HCT116 (cell line): ENCODE measurements at regions not wholly inside any gene's neighbourhood (a gene's known extent, or its start where the extent isn't known, plus 50 kb on each side); places are given as distances from the start of the nearest gene placed in this dataset.

Source experiments
- ATAC-seq: fragments of 200-7000 bp; cut with Tn5 transposase; 2 replicates; pipeline ENCODE4 v1.9.1; 2020; ENCODE audit warnings: mild to moderate bottlenecking, moderate library complexity
- BruUV-seq: library from RNA; stranded (reverse); fragments of 400-500 nt; replicated peaks from 2 replicates; lab custom pipeline; 2021; lab: Mats Ljungman, UMichigan
- CTCF ChIA-PET: fragments of 300-600 bp; sonication (Branson Sonifier 250); formaldehyde crosslinking; loops from one replicate; lab custom pipeline; 2021; ENCODE audit warnings: antibody characterized with exemption; lab: Charles Lee
- POLR2A ChIA-PET: fragments of 300-600, 350-600 bp; sonication (Branson Sonifier 250); formaldehyde crosslinking; loops from one replicate; lab custom pipeline; 2021; ENCODE audit warnings: antibody characterized with exemption; lab: Charles Lee
- RAD21 ChIA-PET, 2 experiments: fragments of 300-600 bp; sonication (Branson Sonifier 250); formaldehyde crosslinking; loops; one replicate each; lab custom pipeline; 2023; ENCODE audit warnings: low total read pairs in 2 of 2; ENCODE audit not compliant: uncharacterized antibody in 2 of 2, unreplicated experiment in 2 of 2, low non-redundant PET in 1 of 2; lab: Charles Lee
- DNase-seq: peaks from one replicate; pipeline ENCODE4 v3.0.0-alpha.2; 2010; ENCODE audit warnings: low read depth, low spot score
- H2AFZ ChIP-seq: fragments of 200-600 bp; shearing (Covaris generic), sonication (generic); 2 replicates; pipeline ENCODE4 v1.6.1; 2017; ENCODE audit warnings: low read depth, mixed run types, mixed read lengths, antibody characterized with exemption, low read length; ENCODE audit not compliant: poor library complexity, severe bottlenecking
- H3K27ac ChIP-seq: 2 replicates; pipeline ENCODE4 v1.5.1; 2012; ENCODE audit warnings: low read depth, low read length
- H3K27me3 ChIP-seq: fragments of 200-600 bp; sonication (generic); 2 replicates; pipeline ENCODE4 v1.6.1; 2016; ENCODE audit warnings: mixed run types, low read length, mixed read lengths; ENCODE audit not compliant: insufficient read depth
- H3K36me3 ChIP-seq, 2 experiments: fragments of 200-500 bp in 1 of 2; fragments of 200-600 bp in 1 of 2; sonication (Bioruptor generic) in 1 of 2; sonication (generic) in 1 of 2; 2 replicates each; pipeline versions ENCODE4 v1.5.1 to v1.6.1; 2014 to 2016; ENCODE audit warnings: low read length in 2 of 2, inconsistent platforms in 1 of 2, mixed read lengths in 1 of 2, mixed run types in 1 of 2; ENCODE audit not compliant: insufficient read depth in 2 of 2, control insufficient read depth in 1 of 2
- H3K4me1 ChIP-seq, 2 experiments: fragments of 200-600 bp in 1 of 2; sonication (generic) in 1 of 2; 2 replicates each; pipeline versions ENCODE4 v1.5.1 to v1.6.1; 2012 to 2017; ENCODE audit warnings: low read length in 2 of 2, inconsistent platforms in 1 of 2, mild to moderate bottlenecking in 1 of 2, mixed read lengths in 1 of 2, mixed run types in 1 of 2, moderate library complexity in 1 of 2; ENCODE audit not compliant: insufficient read depth in 2 of 2, control insufficient read depth in 1 of 2
- H3K4me2 ChIP-seq: fragments of 200-600 bp; sonication (generic); 2 replicates; pipeline ENCODE4 v1.6.1; 2017; ENCODE audit warnings: mixed run types, low read length, mixed read lengths
- H3K4me3 ChIP-seq, 2 experiments: fragments of 200-600 bp in 1 of 2; sonication (generic) in 1 of 2; replicated peaks in 1 of 2; 2 replicates each; pipeline ENCODE4 v1.5.1; 2011 to 2016; ENCODE audit warnings: low read length in 2 of 2, control low read depth in 1 of 2, low read depth in 1 of 2, mild to moderate bottlenecking in 1 of 2, mixed read lengths in 1 of 2, mixed run types in 1 of 2
- H3K79me2 ChIP-seq: fragments of 200-600 bp; sonication (generic); 2 replicates; pipeline ENCODE4 v1.6.1; 2017; ENCODE audit warnings: mild to moderate bottlenecking, mixed run types, low read length, moderate library complexity, mixed read lengths; ENCODE audit not compliant: insufficient read depth
- H3K9ac ChIP-seq: fragments of 200-600 bp; sonication (generic); 2 replicates; pipeline ENCODE4 v1.6.1; 2016; ENCODE audit warnings: low read length, mixed read lengths
- H3K9me2 ChIP-seq: fragments of 200-600 bp; sonication (generic), shearing (Covaris generic); 2 replicates; pipeline ENCODE4 v1.6.1; 2017; ENCODE audit warnings: mixed run types, mild to moderate bottlenecking, moderate library complexity; ENCODE audit not compliant: insufficient read depth
- H3K9me3 ChIP-seq, 2 experiments: fragments of 200-500 bp in 1 of 2; fragments of 200-600 bp in 1 of 2; sonication (Bioruptor generic) in 1 of 2; sonication (generic) in 1 of 2; 2 replicates each; pipeline ENCODE4 v1.6.1; 2014 to 2017; ENCODE audit warnings: low read length in 2 of 2, mixed read lengths in 2 of 2, inconsistent platforms in 1 of 2, low read depth in 1 of 2, mild to moderate bottlenecking in 1 of 2, mixed run types in 1 of 2, moderate library complexity in 1 of 2; ENCODE audit not compliant: control insufficient read depth in 1 of 2, insufficient read depth in 1 of 2
- H4K20me1 ChIP-seq: fragments of 200-600 bp; sonication (generic), shearing (Covaris generic); 2 replicates; pipeline ENCODE4 v1.6.1; 2017; ENCODE audit warnings: mixed run types, mild to moderate bottlenecking, moderate library complexity; ENCODE audit not compliant: insufficient read depth
- CBX3 ChIP-seq: IDR thresholded peaks from 2 replicates; pipeline ENCODE4 v1.6.1; 2012; ENCODE audit warnings: low read depth
- CEBPB ChIP-seq: IDR thresholded peaks from 2 replicates; pipeline ENCODE4 v1.6.1; 2012; ENCODE audit warnings: low read depth
- EGR1 ChIP-seq: IDR thresholded peaks from 2 replicates; pipeline ENCODE4 v1.6.1; 2012; ENCODE audit warnings: low read depth
- ELF1 ChIP-seq: IDR thresholded peaks from 2 replicates; pipeline ENCODE4 v1.6.1; 2012; ENCODE audit warnings: low read depth, borderline replicate concordance
- EZH2 ChIP-seq: fragments of 200-600 bp; sonication (generic); IDR thresholded peaks from 2 replicates; pipeline ENCODE4 v1.6.1; 2017; ENCODE audit warnings: antibody characterized with exemption, mixed run types
- EZH2phosphoT487 ChIP-seq: fragments of 200-600 bp; IDR thresholded peaks from 2 replicates; pipeline ENCODE4 v1.6.1; 2018; ENCODE audit warnings: antibody characterized with exemption, borderline replicate concordance
- JUND ChIP-seq: IDR thresholded peaks from 2 replicates; pipeline ENCODE4 v1.6.1; 2012
- POLR2A ChIP-seq: IDR thresholded peaks from 2 replicates; pipeline ENCODE4 v1.7.0; 2011; ENCODE audit warnings: borderline replicate concordance; ENCODE audit not compliant: insufficient read depth, insufficient read length; ENCODE audit errors: extremely low read depth
- POLR2AphosphoS5 ChIP-seq: IDR thresholded peaks from 2 replicates; pipeline ENCODE4 v1.6.1; 2011; ENCODE audit warnings: mild to moderate bottlenecking, low read depth, low read length, moderate library complexity
- RAD21 ChIP-seq: IDR thresholded peaks from 2 replicates; pipeline ENCODE4 v1.6.1; 2012; ENCODE audit warnings: low read depth, mild to moderate bottlenecking
- SRF ChIP-seq: IDR thresholded peaks from 2 replicates; pipeline ENCODE4 v1.6.1; 2012; ENCODE audit warnings: low read depth
- TCF7L2 ChIP-seq: IDR thresholded peaks from 2 replicates; pipeline ENCODE4 v1.7.0; 2011; ENCODE audit warnings: borderline replicate concordance, inconsistent platforms; ENCODE audit not compliant: insufficient read depth, insufficient read length; ENCODE audit errors: extremely low read depth
- YY1 ChIP-seq: IDR thresholded peaks from 2 replicates; pipeline ENCODE4 v1.6.1; 2011; ENCODE audit warnings: low read length, low read depth, moderate library complexity, mild to moderate bottlenecking; ENCODE audit not compliant: insufficient replicate concordance; ENCODE audit errors: extremely low read depth
- ZNF274 ChIP-seq: fragments of 200-500 bp; sonication (Bioruptor generic); IDR thresholded peaks from 2 replicates; pipeline ENCODE4 v1.6.1; 2014; ENCODE audit warnings: mild to moderate bottlenecking, low read depth, low read length, inconsistent platforms
- intact Hi-C: fragments of 100-400 bp; cut with micrococcal nuclease; formaldehyde crosslinking; loops from 2 replicates; pipeline ENCODE4 v1.10.0; 2022
- TF ChIP-seq, protein P1 (sequence below): IDR thresholded peaks from 2 replicates; pipeline ENCODE4 v1.6.1; 2012; ENCODE audit warnings: low read depth
- TF ChIP-seq, protein P2 (sequence below): IDR thresholded peaks from 2 replicates; pipeline ENCODE4 v1.6.1; 2011; ENCODE audit warnings: mild to moderate bottlenecking, low read length, moderate library complexity; ENCODE audit not compliant: insufficient replicate concordance; ENCODE audit errors: extremely low read depth
- TF ChIP-seq, protein P3 (sequence below), 3 experiments: fragments of 200-600 bp in 1 of 3; sonication (generic) in 1 of 3; IDR thresholded peaks in 2 of 3; conservative IDR thresholded peaks in 1 of 3; 2 replicates each; pipeline ENCODE4 v1.5.1; 2012 to 2017; ENCODE audit warnings: low read depth in 2 of 3, low read length in 2 of 3, antibody characterized with exemption in 1 of 3, borderline replicate concordance in 1 of 3, control low read depth in 1 of 3, mild to moderate bottlenecking in 1 of 3, mixed read lengths in 1 of 3, mixed run types in 1 of 3, moderate library complexity in 1 of 3; ENCODE audit not compliant: insufficient read depth in 1 of 3
- TF ChIP-seq, protein P4 (sequence below): IDR thresholded peaks from 2 replicates; pipeline ENCODE4 v1.6.1; 2012
- TF ChIP-seq, protein P5 (sequence below): IDR thresholded peaks from 2 replicates; pipeline ENCODE4 v1.6.1; 2012

DNA sequence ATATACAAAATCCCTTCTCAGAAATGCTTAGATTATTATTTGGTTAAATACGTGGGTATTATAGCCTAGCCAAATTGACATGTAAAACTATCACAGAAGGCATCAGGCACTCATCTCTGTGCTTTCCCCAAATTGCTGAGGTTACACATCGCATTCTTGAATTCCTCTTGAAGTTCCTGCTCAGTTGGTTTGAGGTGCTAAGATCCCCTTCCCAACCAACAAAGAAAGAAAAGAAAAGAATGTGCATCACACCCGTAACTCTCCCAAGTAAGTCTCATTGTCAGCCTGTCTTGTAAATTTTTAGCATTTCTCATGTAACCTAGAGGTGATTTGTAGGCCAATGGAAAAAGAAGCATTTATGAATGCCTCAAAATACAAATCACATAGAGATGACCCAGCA lies 539.2 kb upstream of the PRMT6 start:
- Histone ChIP-seq H3K9me2 (no peaks in the 10 kb centered on the region), H3K27me3 (no peaks in the 10 kb centered on the region), H2AFZ (no peak overlapping the region), H3K9me3 (peaks cover 3 to 11% of the 10 kb centered on the region in 2 experiments; a peak in 3 of 4 replicates), H3K79me2 (no peaks in the 10 kb centered on the region), H3K36me3 (no peaks in the 10 kb centered on the region), H4K20me1 (no peaks in the 10 kb centered on the region), H3K4me1 (no peaks in the 10 kb centered on the region), H3K4me2 (no peak overlapping the region), H3K4me3 (no peak overlapping the region), H3K9ac (no peak overlapping the region), H3K27ac (no peak overlapping the region)
- CTCF ChIA-PET = no interaction called here
- TF ChIP-seq POLR2A = no peak
- no peak for TF ChIP-seq ZNF274
- TF ChIP-seq, protein P1, sequence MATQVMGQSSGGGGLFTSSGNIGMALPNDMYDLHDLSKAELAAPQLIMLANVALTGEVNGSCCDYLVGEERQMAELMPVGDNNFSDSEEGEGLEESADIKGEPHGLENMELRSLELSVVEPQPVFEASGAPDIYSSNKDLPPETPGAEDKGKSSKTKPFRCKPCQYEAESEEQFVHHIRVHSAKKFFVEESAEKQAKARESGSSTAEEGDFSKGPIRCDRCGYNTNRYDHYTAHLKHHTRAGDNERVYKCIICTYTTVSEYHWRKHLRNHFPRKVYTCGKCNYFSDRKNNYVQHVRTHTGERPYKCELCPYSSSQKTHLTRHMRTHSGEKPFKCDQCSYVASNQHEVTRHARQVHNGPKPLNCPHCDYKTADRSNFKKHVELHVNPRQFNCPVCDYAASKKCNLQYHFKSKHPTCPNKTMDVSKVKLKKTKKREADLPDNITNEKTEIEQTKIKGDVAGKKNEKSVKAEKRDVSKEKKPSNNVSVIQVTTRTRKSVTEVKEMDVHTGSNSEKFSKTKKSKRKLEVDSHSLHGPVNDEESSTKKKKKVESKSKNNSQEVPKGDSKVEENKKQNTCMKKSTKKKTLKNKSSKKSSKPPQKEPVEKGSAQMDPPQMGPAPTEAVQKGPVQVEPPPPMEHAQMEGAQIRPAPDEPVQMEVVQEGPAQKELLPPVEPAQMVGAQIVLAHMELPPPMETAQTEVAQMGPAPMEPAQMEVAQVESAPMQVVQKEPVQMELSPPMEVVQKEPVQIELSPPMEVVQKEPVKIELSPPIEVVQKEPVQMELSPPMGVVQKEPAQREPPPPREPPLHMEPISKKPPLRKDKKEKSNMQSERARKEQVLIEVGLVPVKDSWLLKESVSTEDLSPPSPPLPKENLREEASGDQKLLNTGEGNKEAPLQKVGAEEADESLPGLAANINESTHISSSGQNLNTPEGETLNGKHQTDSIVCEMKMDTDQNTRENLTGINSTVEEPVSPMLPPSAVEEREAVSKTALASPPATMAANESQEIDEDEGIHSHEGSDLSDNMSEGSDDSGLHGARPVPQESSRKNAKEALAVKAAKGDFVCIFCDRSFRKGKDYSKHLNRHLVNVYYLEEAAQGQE = no peak
- TF ChIP-seq JUND = no peak
- no peak for TF ChIP-seq RAD21
- TF ChIP-seq CBX3 = no peak
- TF ChIP-seq EZH2phosphoT487 = no peak
- no peak for TF ChIP-seq POLR2AphosphoS5
- no peak for TF ChIP-seq YY1
- TF ChIP-seq ELF1 = no peak
- no peak for TF ChIP-seq EGR1
- no peak for TF ChIP-seq CEBPB
- TF ChIP-seq, protein P2, sequence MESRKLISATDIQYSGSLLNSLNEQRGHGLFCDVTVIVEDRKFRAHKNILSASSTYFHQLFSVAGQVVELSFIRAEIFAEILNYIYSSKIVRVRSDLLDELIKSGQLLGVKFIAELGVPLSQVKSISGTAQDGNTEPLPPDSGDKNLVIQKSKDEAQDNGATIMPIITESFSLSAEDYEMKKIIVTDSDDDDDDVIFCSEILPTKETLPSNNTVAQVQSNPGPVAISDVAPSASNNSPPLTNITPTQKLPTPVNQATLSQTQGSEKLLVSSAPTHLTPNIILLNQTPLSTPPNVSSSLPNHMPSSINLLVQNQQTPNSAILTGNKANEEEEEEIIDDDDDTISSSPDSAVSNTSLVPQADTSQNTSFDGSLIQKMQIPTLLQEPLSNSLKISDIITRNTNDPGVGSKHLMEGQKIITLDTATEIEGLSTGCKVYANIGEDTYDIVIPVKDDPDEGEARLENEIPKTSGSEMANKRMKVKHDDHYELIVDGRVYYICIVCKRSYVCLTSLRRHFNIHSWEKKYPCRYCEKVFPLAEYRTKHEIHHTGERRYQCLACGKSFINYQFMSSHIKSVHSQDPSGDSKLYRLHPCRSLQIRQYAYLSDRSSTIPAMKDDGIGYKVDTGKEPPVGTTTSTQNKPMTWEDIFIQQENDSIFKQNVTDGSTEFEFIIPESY = no peak
- TF ChIP-seq EZH2 = no peak
- TF ChIP-seq, protein P3, sequence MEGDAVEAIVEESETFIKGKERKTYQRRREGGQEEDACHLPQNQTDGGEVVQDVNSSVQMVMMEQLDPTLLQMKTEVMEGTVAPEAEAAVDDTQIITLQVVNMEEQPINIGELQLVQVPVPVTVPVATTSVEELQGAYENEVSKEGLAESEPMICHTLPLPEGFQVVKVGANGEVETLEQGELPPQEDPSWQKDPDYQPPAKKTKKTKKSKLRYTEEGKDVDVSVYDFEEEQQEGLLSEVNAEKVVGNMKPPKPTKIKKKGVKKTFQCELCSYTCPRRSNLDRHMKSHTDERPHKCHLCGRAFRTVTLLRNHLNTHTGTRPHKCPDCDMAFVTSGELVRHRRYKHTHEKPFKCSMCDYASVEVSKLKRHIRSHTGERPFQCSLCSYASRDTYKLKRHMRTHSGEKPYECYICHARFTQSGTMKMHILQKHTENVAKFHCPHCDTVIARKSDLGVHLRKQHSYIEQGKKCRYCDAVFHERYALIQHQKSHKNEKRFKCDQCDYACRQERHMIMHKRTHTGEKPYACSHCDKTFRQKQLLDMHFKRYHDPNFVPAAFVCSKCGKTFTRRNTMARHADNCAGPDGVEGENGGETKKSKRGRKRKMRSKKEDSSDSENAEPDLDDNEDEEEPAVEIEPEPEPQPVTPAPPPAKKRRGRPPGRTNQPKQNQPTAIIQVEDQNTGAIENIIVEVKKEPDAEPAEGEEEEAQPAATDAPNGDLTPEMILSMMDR (IDR thresholded peaks at IDR 0.05 in 2 of 3, conservative IDR thresholded peaks at IDR 0.05 in 1 of 3; ENCODE audit: borderline replicate concordance in 1 of 3, insufficient read depth in 1 of 3, low read depth in 2 of 3, low read length in 2 of 3) = no peak
- TF ChIP-seq TCF7L2 = no peak
- TF ChIP-seq SRF = no peak
- TF ChIP-seq, protein P4, sequence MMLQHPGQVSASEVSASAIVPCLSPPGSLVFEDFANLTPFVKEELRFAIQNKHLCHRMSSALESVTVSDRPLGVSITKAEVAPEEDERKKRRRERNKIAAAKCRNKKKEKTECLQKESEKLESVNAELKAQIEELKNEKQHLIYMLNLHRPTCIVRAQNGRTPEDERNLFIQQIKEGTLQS = no peak
- TF ChIP-seq, protein P5, sequence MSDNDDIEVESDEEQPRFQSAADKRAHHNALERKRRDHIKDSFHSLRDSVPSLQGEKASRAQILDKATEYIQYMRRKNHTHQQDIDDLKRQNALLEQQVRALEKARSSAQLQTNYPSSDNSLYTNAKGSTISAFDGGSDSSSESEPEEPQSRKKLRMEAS = no peak
- DNase-seq (no peak), ATAC-seq (no peak)
- RAD21 ChIA-PET = no interaction called here
- BruUV-seq = no TSS peak
- POLR2A ChIA-PET = no interaction called here
- intact Hi-C loops = no loop called here
